ENCODE measurements at regions not wholly inside any gene's neighbourhood (a gene's known extent, or its start where the extent isn't known, plus 50 kb on each side); places are given as distances from the start of the nearest gene placed in this dataset.

- Histone ChIP-seq H3K9me3 (ENCODE audit: insufficient read depth, low read depth, low read length) (no peaks in the 10 kb centered on the region), H3K4me1 (ENCODE audit: insufficient read depth, low read length) (peaks cover 16% of the 10 kb centered on the region; the same call in 1 of the 2 replicates), H3K9ac (ENCODE audit: low read depth, low read length) (no peak overlapping the region), H3K4me3 (ENCODE audit: low read length) (no peak overlapping the region), H3K27me3 (ENCODE audit: insufficient read depth, low read length) (peaks cover 16% of the 10 kb centered on the region; the same call in 1 of the 2 replicates), H3K27ac (ENCODE audit: low read length) (no peak overlapping the region), H3K36me3 (ENCODE audit: insufficient read depth, low read depth, low read length) (no peaks in the 10 kb centered on the region)
Measured at GRCh38 chr16:73887911-73888310, 408.7 kb upstream of the PSMD7 start.

DNA sequence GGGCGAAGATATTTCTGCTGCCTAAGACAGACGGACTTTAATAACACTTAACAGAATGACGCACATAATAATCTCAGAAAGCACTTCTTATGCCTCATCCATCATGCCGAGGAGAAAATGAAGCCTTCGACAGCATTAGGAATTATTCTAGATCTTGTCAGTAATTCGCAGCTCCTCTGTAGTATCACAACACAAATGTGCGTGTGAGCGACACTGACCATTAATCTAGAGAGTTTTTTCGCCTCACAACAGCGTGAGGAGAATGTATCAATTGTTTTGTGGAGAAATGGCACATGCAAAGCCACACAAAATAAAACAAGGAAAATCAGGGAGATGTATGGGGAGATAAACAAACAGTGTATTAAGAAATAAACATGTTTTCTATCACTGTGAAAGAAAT, 410.2 kb upstream of the PSMD7 start:
- H3K27ac ChIP-seq (ENCODE audit: low read length), result no peak overlapping the region
- no peaks in the 10 kb centered on the region for H3K9me3 ChIP-seq (ENCODE audit: insufficient read depth, low read depth, low read length)
- peaks cover 16% of the 10 kb centered on the region; the same call in 1 of the 2 replicates for H3K27me3 ChIP-seq (ENCODE audit: insufficient read depth, low read length)
- peaks cover 10% of the 10 kb centered on the region; the same call in 1 of the 2 replicates for H3K4me1 ChIP-seq (ENCODE audit: insufficient read depth, low read length)
- no peak overlapping the region for H3K4me3 ChIP-seq (ENCODE audit: low read length)
- H3K36me3 ChIP-seq (ENCODE audit: insufficient read depth, low read depth, low read length), result no peaks in the 10 kb centered on the region
- H3K9ac ChIP-seq (ENCODE audit: low read depth, low read length), result no peak overlapping the region

DNA sequence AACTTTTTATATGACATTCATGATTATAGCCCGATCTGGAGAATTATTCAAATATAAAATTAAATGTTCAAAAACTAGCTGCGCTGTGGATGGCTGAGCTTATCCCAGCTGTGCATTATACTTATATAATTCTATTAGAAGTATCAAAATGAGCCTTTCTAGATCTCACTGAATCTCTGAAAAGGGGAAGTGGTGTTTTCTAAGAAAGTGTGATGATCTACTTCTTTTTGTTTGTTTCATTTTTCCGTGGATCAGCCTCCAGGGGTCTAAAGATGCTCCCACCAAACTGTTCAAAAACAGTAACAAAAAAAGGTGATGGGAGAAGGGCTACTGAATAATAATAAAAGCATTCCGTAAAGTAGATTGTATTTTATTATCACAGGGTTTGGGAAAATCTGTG, 411.3 kb upstream of the PSMD7 start:
- Histone ChIP-seq H3K4me1 (ENCODE audit: insufficient read depth, low read length) (peaks cover 9% of the 10 kb centered on the region; the same call in 1 of the 2 replicates), H3K27ac (ENCODE audit: low read length) (no peak overlapping the region), H3K27me3 (ENCODE audit: insufficient read depth, low read length) (peaks cover 12% of the 10 kb centered on the region; the same call in 1 of the 2 replicates), H3K9me3 (ENCODE audit: insufficient read depth, low read depth, low read length) (no peaks in the 10 kb centered on the region), H3K9ac (ENCODE audit: low read depth, low read length) (no peak overlapping the region), H3K36me3 (ENCODE audit: insufficient read depth, low read depth, low read length) (no peaks in the 10 kb centered on the region), H3K4me3 (ENCODE audit: low read length) (no peak overlapping the region)

GRCh38 chr16:73883841-73884240, 412.8 kb upstream of the PSMD7 start:
- Histone ChIP-seq H3K4me1 (ENCODE audit: insufficient read depth, low read length) (peaks cover 6% of the 10 kb centered on the region; the same call in 1 of the 2 replicates), H3K4me3 (ENCODE audit: low read length) (no peak overlapping the region), H3K36me3 (ENCODE audit: insufficient read depth, low read depth, low read length) (no peaks in the 10 kb centered on the region), H3K27me3 (ENCODE audit: insufficient read depth, low read length) (0 out of 2 replicates have a peak, but pooled peaks cover under 1% of the 10 kb centered on the region), H3K9ac (ENCODE audit: low read depth, low read length) (no peak overlapping the region), H3K27ac (ENCODE audit: low read length) (no peak overlapping the region), H3K9me3 (ENCODE audit: insufficient read depth, low read depth, low read length) (no peaks in the 10 kb centered on the region)

- Histone ChIP-seq H3K27me3 (ENCODE audit: insufficient read depth, low read length) (no peaks in the 10 kb centered on the region), H3K9ac (ENCODE audit: low read depth, low read length) (no peak overlapping the region), H3K9me3 (ENCODE audit: insufficient read depth, low read depth, low read length) (no peaks in the 10 kb centered on the region), H3K4me3 (ENCODE audit: low read length) (no peak overlapping the region), H3K27ac (ENCODE audit: low read length) (no peak overlapping the region), H3K36me3 (ENCODE audit: insufficient read depth, low read depth, low read length) (no peaks in the 10 kb centered on the region), H3K4me1 (ENCODE audit: insufficient read depth, low read length) (peaks cover 5% of the 10 kb centered on the region; the same call in 1 of the 2 replicates)
Measured at GRCh38 chr16:73883126-73883525, 413.5 kb upstream of the PSMD7 start.

DNA sequence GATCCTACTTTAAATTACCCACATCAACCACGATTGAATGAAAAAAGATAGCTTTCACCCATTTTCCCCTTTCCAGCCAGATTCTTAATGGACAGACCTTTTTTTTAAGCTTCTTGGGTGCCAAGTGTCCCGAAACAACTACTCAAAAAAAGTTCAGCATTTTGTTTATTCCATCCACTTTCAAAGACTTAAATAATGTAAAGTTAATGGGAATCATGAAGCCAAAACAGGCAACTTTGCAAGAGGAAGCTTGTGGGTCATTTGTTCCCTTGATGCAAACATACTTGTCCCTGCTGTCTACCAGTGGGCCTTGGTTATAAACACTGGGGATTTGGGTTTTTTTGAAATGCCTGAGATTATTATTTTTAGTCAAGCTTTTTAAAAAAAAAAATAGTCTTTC, 414.0 kb upstream of the PSMD7 start:
- no peaks in the 10 kb centered on the region for H3K9me3 ChIP-seq (ENCODE audit: insufficient read depth, low read depth, low read length)
- H3K4me3 ChIP-seq (ENCODE audit: low read length), result no peak overlapping the region
- H3K27me3 ChIP-seq (ENCODE audit: insufficient read depth, low read length), result no peaks in the 10 kb centered on the region
- no peaks in the 10 kb centered on the region for H3K36me3 ChIP-seq (ENCODE audit: insufficient read depth, low read depth, low read length)
- no peak overlapping the region for H3K9ac ChIP-seq (ENCODE audit: low read depth, low read length)
- peaks cover under 1% of the 10 kb centered on the region; the same call in 1 of the 2 replicates for H3K4me1 ChIP-seq (ENCODE audit: insufficient read depth, low read length)
- no peak overlapping the region for H3K27ac ChIP-seq (ENCODE audit: low read length)

DNA sequence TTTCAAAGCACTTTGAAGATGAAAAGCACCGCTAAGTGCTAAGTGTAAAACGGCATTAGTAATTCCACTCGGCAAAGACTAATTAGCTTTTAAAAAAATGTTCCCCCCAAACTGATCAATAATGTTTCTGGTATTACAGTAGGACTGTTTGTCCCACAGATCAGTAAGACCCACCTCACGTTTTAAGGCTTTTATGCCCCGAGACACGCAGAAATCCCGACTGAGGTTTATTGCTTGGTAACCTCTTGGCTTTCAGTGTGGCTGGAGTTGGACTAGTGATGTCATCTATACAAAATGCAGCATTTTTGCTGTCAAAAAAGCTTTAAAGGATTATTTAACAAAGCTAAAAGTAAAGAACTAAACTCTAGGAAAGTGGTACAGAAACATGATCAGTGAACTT, 414.6 kb upstream of the PSMD7 start:
- no peaks in the 10 kb centered on the region; the same call in 1 of the 2 replicates for H3K4me1 ChIP-seq (ENCODE audit: insufficient read depth, low read length)
- no peak overlapping the region for H3K9ac ChIP-seq (ENCODE audit: low read depth, low read length)
- H3K4me3 ChIP-seq (ENCODE audit: low read length), result no peak overlapping the region
- no peaks in the 10 kb centered on the region for H3K9me3 ChIP-seq (ENCODE audit: insufficient read depth, low read depth, low read length)
- no peaks in the 10 kb centered on the region for H3K27me3 ChIP-seq (ENCODE audit: insufficient read depth, low read length)
- H3K27ac ChIP-seq (ENCODE audit: low read length), result no peak overlapping the region
- no peaks in the 10 kb centered on the region for H3K36me3 ChIP-seq (ENCODE audit: insufficient read depth, low read depth, low read length)

DNA sequence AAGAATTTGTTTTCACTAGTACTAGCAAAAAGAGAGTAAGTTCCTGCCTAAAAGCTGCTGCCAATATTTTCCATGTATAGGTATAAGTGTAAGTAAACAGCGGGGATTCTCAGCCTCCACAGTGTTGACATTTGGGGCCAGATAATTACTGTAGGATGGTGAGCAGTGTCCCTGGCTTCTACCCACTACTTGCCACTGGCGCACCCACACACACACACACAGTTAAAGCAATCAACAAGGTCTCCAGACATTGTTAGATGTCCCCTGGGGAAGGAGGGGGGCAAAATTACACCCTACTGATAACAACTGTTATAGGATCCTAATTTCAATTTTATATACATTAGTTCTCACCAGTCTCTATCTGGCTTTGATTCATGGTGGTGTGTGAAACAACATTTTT, 417.0 kb upstream of the PSMD7 start:
- no peaks in the 10 kb centered on the region for H3K36me3 ChIP-seq (ENCODE audit: insufficient read depth, low read depth, low read length)
- H3K4me1 ChIP-seq (ENCODE audit: insufficient read depth, low read length), result peaks cover 3% of the 10 kb centered on the region; the same call in 1 of the 2 replicates
- H3K27ac ChIP-seq (ENCODE audit: low read length), result no peak overlapping the region
- no peak overlapping the region for H3K9ac ChIP-seq (ENCODE audit: low read depth, low read length)
- no peak overlapping the region for H3K4me3 ChIP-seq (ENCODE audit: low read length)
- H3K9me3 ChIP-seq (ENCODE audit: insufficient read depth, low read depth, low read length), result no peaks in the 10 kb centered on the region
- no peaks in the 10 kb centered on the region for H3K27me3 ChIP-seq (ENCODE audit: insufficient read depth, low read length)

DNA sequence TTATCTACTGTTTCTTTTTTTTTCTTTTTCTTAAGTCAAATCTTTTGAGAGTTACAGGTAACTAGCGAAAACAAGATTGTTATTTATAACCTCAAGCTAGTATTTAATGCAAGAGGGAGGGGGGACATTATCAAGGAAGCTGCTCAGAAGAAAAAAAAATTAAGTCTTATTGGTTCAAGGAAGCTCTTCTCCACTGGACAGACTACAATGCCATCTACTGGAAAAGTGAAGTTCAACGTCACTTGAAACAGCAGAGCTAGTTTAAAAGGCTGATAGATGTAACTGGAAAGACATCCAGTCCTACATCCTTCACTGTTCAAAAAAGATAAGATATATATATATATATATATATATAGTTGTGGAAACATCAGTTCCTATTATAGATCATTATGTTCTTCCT, 418.0 kb upstream of the PSMD7 start:
- H3K9me3 ChIP-seq (ENCODE audit: insufficient read depth, low read depth, low read length), result no peaks in the 10 kb centered on the region
- no peak overlapping the region for H3K9ac ChIP-seq (ENCODE audit: low read depth, low read length)
- H3K4me1 ChIP-seq (ENCODE audit: insufficient read depth, low read length), result peaks cover 3% of the 10 kb centered on the region; the same call in 1 of the 2 replicates
- no peak overlapping the region for H3K27ac ChIP-seq (ENCODE audit: low read length)
- no peak overlapping the region for H3K4me3 ChIP-seq (ENCODE audit: low read length)
- H3K27me3 ChIP-seq (ENCODE audit: insufficient read depth, low read length), result no peaks in the 10 kb centered on the region
- H3K36me3 ChIP-seq (ENCODE audit: insufficient read depth, low read depth, low read length), result no peaks in the 10 kb centered on the region

DNA sequence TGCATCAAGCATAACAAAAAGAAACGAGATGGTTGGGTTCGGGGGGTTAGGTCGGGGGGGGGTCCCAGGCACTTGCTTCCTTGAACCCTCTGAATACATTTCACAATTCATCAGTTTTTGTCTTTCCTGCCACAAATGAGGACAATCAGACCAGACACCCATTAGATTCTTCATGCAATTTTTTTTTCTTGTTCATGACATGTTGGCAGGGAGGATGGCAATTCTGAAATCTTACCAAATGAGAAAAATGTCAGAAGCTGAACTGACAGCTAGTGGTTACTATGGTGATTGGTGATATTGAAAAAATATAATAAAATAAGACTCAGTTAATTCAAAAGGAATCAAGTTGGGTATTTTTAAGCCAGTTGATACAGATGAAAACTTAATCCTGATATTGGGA, 419.5 kb upstream of the PSMD7 start:
- H3K9me3 ChIP-seq (ENCODE audit: insufficient read depth, low read depth, low read length), result no peaks in the 10 kb centered on the region
- no peaks in the 10 kb centered on the region for H3K36me3 ChIP-seq (ENCODE audit: insufficient read depth, low read depth, low read length)
- no peak overlapping the region for H3K4me3 ChIP-seq (ENCODE audit: low read length)
- no peak overlapping the region for H3K9ac ChIP-seq (ENCODE audit: low read depth, low read length)
- no peak overlapping the region for H3K27ac ChIP-seq (ENCODE audit: low read length)
- peaks cover 3% of the 10 kb centered on the region; the same call in 1 of the 2 replicates for H3K4me1 ChIP-seq (ENCODE audit: insufficient read depth, low read length)
- no peaks in the 10 kb centered on the region for H3K27me3 ChIP-seq (ENCODE audit: insufficient read depth, low read length)

- Histone ChIP-seq H3K4me3 (ENCODE audit: low read length) (no peak overlapping the region), H3K27me3 (ENCODE audit: insufficient read depth, low read length) (no peaks in the 10 kb centered on the region), H3K9me3 (ENCODE audit: insufficient read depth, low read depth, low read length) (no peaks in the 10 kb centered on the region), H3K9ac (ENCODE audit: low read depth, low read length) (no peak overlapping the region), H3K4me1 (ENCODE audit: insufficient read depth, low read length) (peaks cover 3% of the 10 kb centered on the region; the same call in 1 of the 2 replicates), H3K27ac (ENCODE audit: low read length) (no peak overlapping the region), H3K36me3 (ENCODE audit: insufficient read depth, low read depth, low read length) (no peaks in the 10 kb centered on the region)
Measured at GRCh38 chr16:73875996-73876690, 420.5 kb upstream of the PSMD7 start.

- H3K4me3 ChIP-seq (ENCODE audit: low read length), result no peak overlapping the region
- H3K9me3 ChIP-seq (ENCODE audit: insufficient read depth, low read depth, low read length), result no peaks in the 10 kb centered on the region
- no peaks in the 10 kb centered on the region for H3K27me3 ChIP-seq (ENCODE audit: insufficient read depth, low read length)
- no peak overlapping the region for H3K9ac ChIP-seq (ENCODE audit: low read depth, low read length)
- peaks cover 3% of the 10 kb centered on the region; the same call in 1 of the 2 replicates for H3K4me1 ChIP-seq (ENCODE audit: insufficient read depth, low read length)
- no peak overlapping the region for H3K27ac ChIP-seq (ENCODE audit: low read length)
- H3K36me3 ChIP-seq (ENCODE audit: insufficient read depth, low read depth, low read length), result no peaks in the 10 kb centered on the region
Measured at GRCh38 chr16:73874324-73874723, 422.3 kb upstream of the PSMD7 start.

All from iPS-20b (cell line).